Tibial nerve (tissue), 4 donors: ENCODE measurements at regions not wholly inside any gene's neighbourhood (a gene's known extent, or its start where the extent isn't known, plus 50 kb on each side); places are given as distances from the start of the nearest gene placed in this dataset.

Experiments
- DNase-seq, 2 donors: peaks; one replicate each; pipeline ENCODE4 v3.0.0-alpha.2; 2019; ENCODE audit warnings: low spot score in 2 of 2
- H3K27ac ChIP-seq, 4 donors: fragments of 200-600 bp; sonication (generic) in 3 of 4; one replicate each; pipeline ENCODE4 v1.5.1; 2017 to 2019; ENCODE audit warnings: mild to moderate bottlenecking in 1 of 4
- H3K27me3 ChIP-seq, 2 donors: fragments of 200-600 bp; sonication (generic) in 1 of 2; one replicate each; pipeline versions ENCODE4 v1.5.1 to v1.6.0; 2017 to 2019
- H3K36me3 ChIP-seq, 3 donors: fragments of 200-600 bp; sonication (generic); one replicate each; pipeline ENCODE4 v1.5.1; 2018 to 2019
- H3K4me1 ChIP-seq, 4 donors: fragments of 200-600 bp; sonication (generic) in 3 of 4; one replicate each; pipeline ENCODE4 v1.5.1; 2017 to 2019
- H3K4me3 ChIP-seq, 4 donors: fragments of 200-600 bp; sonication (generic) in 3 of 4; one replicate each; pipeline ENCODE4 v1.5.1; 2017 to 2019; ENCODE audit warnings: mild to moderate bottlenecking in 1 of 4, moderate library complexity in 1 of 4
- H3K9me3 ChIP-seq, 4 donors: fragments of 200-600 bp; sonication (generic) in 3 of 4; one replicate each; pipeline ENCODE4 v1.5.1; 2017 to 2019
- CTCF ChIP-seq, 5 experiments: fragments of 200-600 bp in 3 of 5; fragments of 450-650 bp in 2 of 5; sonication (generic) in 3 of 5; IDR thresholded peaks; one replicate each; pipeline ENCODE4 v1.5.1; 2016 to 2019; ENCODE audit warnings: antibody characterized with exemption in 5 of 5, mild to moderate bottlenecking in 3 of 5, moderate library complexity in 2 of 5
- EP300 ChIP-seq, 2 donors: sonication (generic); formaldehyde crosslinking; IDR thresholded peaks; one replicate each; pipeline ENCODE4 v1.6.1; 2017; ENCODE audit warnings: antibody characterized with exemption in 2 of 2, mild to moderate bottlenecking in 1 of 2
- POLR2A ChIP-seq, 2 donors: fragments of 450-650 bp; IDR thresholded peaks; one replicate each; pipeline ENCODE4 v1.6.1; 2017; ENCODE audit warnings: antibody characterized with exemption in 2 of 2, mild to moderate bottlenecking in 2 of 2, moderate library complexity in 2 of 2
- WGBS, 2 donors: methylation state at CpG; one replicate each; pipeline ENCODE4 v1.1.5; 2018; 5-methylcytosine and 5-hydroxymethylcytosine counted together

GRCh38 chr11:24082241-24082640, 414.6 kb upstream of the LUZP2 start:
- no peak for TF ChIP-seq CTCF (IDR thresholded peaks at IDR 0.05)
- TF ChIP-seq EP300 (IDR thresholded peaks at IDR 0.05) = no peak
- no peak for TF ChIP-seq POLR2A (IDR thresholded peaks at IDR 0.05)

GRCh38 chr11:24082860-24083259, 414.0 kb upstream of the LUZP2 start:
- Histone ChIP-seq H3K4me1 (no peaks in the 10 kb centered on the region), H3K4me3 (no peak overlapping the region), H3K36me3 (no peaks in the 10 kb centered on the region), H3K9me3 (no peaks in the 10 kb centered on the region), H3K27me3 (no peaks in the 10 kb centered on the region), H3K27ac (no peak overlapping the region)
- TF ChIP-seq EP300 (IDR thresholded peaks at IDR 0.05) (no peak), POLR2A (IDR thresholded peaks at IDR 0.05) (no peak), CTCF (IDR thresholded peaks at IDR 0.05) (no peak)
- 94 to 95% methylated on average over 1 of the region's 1 CpG for WGBS, 2 donors
- DNase-seq = no peak

More at GRCh38 chr11:24082241-24082640, 414.6 kb upstream of the LUZP2 start:
- 48 to 53% methylated on average over 1 of the region's 1 CpG for WGBS, 2 donors
- Histone ChIP-seq H3K27me3 (no peaks in the 10 kb centered on the region), H3K4me3 (no peak overlapping the region), H3K4me1 (no peaks in the 10 kb centered on the region), H3K36me3 (no peaks in the 10 kb centered on the region), H3K9me3 (no peaks in the 10 kb centered on the region), H3K27ac (no peak overlapping the region)
- no peak for DNase-seq

- no peaks in the 10 kb centered on the region for H3K27me3 ChIP-seq
- H3K4me3 ChIP-seq = no peak overlapping the region
- H3K4me1 ChIP-seq = no peaks in the 10 kb centered on the region
- DNase-seq = no peak
- 44 to 52% methylated on average over 1 of the region's 1 CpG for WGBS, 2 donors
- TF ChIP-seq POLR2A (IDR thresholded peaks at IDR 0.05) (no peak), EP300 (IDR thresholded peaks at IDR 0.05) (no peak), CTCF (IDR thresholded peaks at IDR 0.05) (no peak)
- no peaks in the 10 kb centered on the region for H3K9me3 ChIP-seq
- no peak overlapping the region for H3K27ac ChIP-seq
- no peaks in the 10 kb centered on the region for H3K36me3 ChIP-seq
Measured at GRCh38 chr11:24084956-24085355, 411.9 kb upstream of the LUZP2 start.

GRCh38 chr11:24086921-24087320, 409.9 kb upstream of the LUZP2 start:
- no peak for DNase-seq
- 90 to 91% methylated on average over 2 of the region's 2 CpGs for WGBS, 2 donors
- H3K4me1 ChIP-seq = no peaks in the 10 kb centered on the region
- TF ChIP-seq CTCF (IDR thresholded peaks at IDR 0.05) (no peak), EP300 (IDR thresholded peaks at IDR 0.05) (no peak), POLR2A (IDR thresholded peaks at IDR 0.05) (no peak)
- no peaks in the 10 kb centered on the region for H3K27me3 ChIP-seq
- H3K27ac ChIP-seq = no peak overlapping the region
- H3K36me3 ChIP-seq = no peaks in the 10 kb centered on the region
- no peaks in the 10 kb centered on the region for H3K9me3 ChIP-seq
- no peak overlapping the region for H3K4me3 ChIP-seq

GRCh38 chr11:24091594-24091993, 405.3 kb upstream of the LUZP2 start:
- Histone ChIP-seq H3K4me3 (no peak overlapping the region), H3K27me3 (no peaks in the 10 kb centered on the region), H3K4me1 (peaks cover 0 to 6% (median 0%) of the 10 kb centered on the region in 4 donors), H3K27ac (no peak overlapping the region), H3K36me3 (no peaks in the 10 kb centered on the region), H3K9me3 (no peaks in the 10 kb centered on the region)
- TF ChIP-seq POLR2A (IDR thresholded peaks at IDR 0.05) (no peak), EP300 (IDR thresholded peaks at IDR 0.05) (no peak), CTCF (IDR thresholded peaks at IDR 0.05) (no peak)
- 85 to 96% methylated on average over 2 of the region's 2 CpGs for WGBS, 2 donors
- no peak for DNase-seq
